OCI-LY7 (cell line): ENCODE measurements at regions not wholly inside any gene's neighbourhood (a gene's known extent, or its start where the extent isn't known, plus 50 kb on each side); places are given as distances from the start of the nearest gene placed in this dataset.

ENCODE experiments used
- CTCF ChIP-seq: fragments of 200-600 bp; sonication (generic); conservative IDR thresholded peaks from 2 replicates; pipeline ENCODE4 v1.5.1; 2014; ENCODE audit warnings: mild to moderate bottlenecking, antibody characterized with exemption, low read length, moderate library complexity, mixed read lengths
- EZH2phosphoT487 ChIP-seq: fragments of 200-600 bp; sonication (generic); IDR thresholded peaks from 2 replicates; pipeline ENCODE4 v1.6.1; 2018; ENCODE audit warnings: low read depth, borderline replicate concordance, mild to moderate bottlenecking, mixed run types, antibody characterized with exemption, low read length, moderate library complexity, mixed read lengths

GRCh38 chr20:9889270-9889981, 50.5 kb upstream of the PAK5 start:
- TF ChIP-seq CTCF, result no peak
- no peak for TF ChIP-seq EZH2phosphoT487
